ENCODE measurements at regions not wholly inside any gene's neighbourhood (a gene's known extent, or its start where the extent isn't known, plus 50 kb on each side); places are given as distances from the start of the nearest gene placed in this dataset.
"Not testable (repeated sequence)": the region's sequence is repeated elsewhere in the genome, so short reads cannot be mapped to it uniquely, and the experiment has no call there.

DNA sequence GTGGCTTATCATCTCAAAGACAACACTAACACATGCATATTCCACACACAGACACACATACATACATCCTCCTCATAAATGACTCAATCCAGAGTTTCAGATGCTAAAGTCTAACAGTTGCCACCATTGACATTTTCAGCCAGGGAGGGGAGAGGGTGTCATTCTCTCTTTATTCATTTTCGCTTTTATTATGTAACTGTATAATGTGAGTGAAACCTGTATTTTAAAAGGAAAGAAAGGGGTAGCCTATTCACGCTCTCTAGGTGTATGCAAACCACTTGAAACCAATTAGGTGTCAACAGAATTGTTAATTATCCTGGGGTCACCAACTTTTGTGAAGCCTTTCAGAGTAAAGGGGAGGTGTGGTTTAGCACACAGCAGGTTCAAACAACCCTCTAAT is 1282.9 kb downstream of the ROBO2 start:
- no peak for DNase-seq (ENCODE audit: low read depth)
- TF ChIP-seq, protein P1, sequence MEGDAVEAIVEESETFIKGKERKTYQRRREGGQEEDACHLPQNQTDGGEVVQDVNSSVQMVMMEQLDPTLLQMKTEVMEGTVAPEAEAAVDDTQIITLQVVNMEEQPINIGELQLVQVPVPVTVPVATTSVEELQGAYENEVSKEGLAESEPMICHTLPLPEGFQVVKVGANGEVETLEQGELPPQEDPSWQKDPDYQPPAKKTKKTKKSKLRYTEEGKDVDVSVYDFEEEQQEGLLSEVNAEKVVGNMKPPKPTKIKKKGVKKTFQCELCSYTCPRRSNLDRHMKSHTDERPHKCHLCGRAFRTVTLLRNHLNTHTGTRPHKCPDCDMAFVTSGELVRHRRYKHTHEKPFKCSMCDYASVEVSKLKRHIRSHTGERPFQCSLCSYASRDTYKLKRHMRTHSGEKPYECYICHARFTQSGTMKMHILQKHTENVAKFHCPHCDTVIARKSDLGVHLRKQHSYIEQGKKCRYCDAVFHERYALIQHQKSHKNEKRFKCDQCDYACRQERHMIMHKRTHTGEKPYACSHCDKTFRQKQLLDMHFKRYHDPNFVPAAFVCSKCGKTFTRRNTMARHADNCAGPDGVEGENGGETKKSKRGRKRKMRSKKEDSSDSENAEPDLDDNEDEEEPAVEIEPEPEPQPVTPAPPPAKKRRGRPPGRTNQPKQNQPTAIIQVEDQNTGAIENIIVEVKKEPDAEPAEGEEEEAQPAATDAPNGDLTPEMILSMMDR (IDR thresholded peaks at IDR 0.05; ENCODE audit: low read depth, low read length, missing control alignments): no peak

DNA sequence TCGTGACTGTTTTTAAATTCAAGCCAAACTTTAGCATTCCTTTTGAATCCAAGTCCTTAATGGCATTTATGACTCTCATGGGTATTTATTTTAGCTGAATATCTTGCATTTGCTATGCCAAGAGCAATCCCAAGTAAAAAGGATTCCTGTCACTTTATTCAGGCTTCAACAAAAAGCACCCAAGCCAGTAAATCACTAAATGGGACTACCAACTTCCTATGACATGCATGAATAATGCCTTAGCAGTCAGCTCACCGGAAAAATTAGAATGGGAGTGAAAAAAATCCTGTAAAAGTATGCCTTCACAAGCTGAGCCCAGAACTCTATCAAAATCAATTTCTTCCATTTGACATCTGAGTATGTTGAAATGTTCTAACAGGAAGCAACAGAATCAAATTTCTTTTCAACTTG is 1297.9 kb downstream of the ROBO2 start:
- no peak for DNase-seq (ENCODE audit: low read depth)
- no peak overlapping the region for H3K4me3 ChIP-seq (ENCODE audit: low read depth, low read length)
- TF ChIP-seq, protein P1 (IDR thresholded peaks at IDR 0.05; ENCODE audit: low read depth, low read length, missing control alignments): no peak

More for the DNA sequence above, 1282.9 kb downstream of the ROBO2 start:
- no peak overlapping the region for H3K4me3 ChIP-seq (ENCODE audit: low read depth, low read length)

DNA sequence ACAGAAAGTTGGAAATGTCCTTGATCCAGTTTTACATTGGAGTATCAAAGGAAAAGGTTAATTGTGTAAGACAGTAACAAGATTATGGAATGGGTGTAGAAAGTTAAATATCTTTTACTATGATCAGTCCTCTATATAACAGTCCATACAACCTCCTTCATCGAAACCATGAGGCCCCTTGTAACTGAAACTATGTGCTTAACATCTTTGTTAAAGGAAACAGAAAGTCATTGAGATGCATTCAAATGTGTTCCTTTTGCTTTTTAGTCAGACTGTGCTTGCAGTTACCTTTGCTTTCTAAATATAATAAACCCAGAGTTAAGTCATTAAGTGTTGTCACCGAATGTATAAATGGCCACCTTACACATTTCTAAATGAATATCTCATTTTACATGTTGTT is 1298.5 kb downstream of the ROBO2 start:
- TF ChIP-seq, protein P1 (IDR thresholded peaks at IDR 0.05; ENCODE audit: low read depth, low read length, missing control alignments): no peak
- no peak for DNase-seq (ENCODE audit: low read depth)
- no peak overlapping the region for H3K4me3 ChIP-seq (ENCODE audit: low read depth, low read length)

DNA sequence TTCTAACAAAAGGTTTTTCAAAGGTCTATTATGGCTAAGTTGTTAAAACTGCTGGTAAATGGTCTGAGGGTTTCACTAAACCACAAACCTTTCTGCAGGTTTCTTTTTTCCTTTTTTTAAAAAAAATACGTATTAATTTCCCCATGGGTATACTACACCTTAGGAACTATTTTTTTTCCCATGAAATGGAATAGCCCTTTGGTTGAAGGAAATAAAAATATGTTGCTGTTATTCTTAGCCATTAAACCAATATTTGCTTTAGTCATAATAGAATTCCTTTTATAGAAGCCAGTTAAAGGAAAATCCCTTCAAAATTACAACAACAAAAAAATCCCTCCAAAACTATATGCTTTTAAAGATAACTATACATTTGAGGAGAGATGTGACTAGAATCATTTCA is 1303.3 kb downstream of the ROBO2 start:
- H3K4me3 ChIP-seq (ENCODE audit: low read depth, low read length): no peak overlapping the region
- TF ChIP-seq, protein P1 (IDR thresholded peaks at IDR 0.05; ENCODE audit: low read depth, low read length, missing control alignments): no peak
- no peak for DNase-seq (ENCODE audit: low read depth)

DNA sequence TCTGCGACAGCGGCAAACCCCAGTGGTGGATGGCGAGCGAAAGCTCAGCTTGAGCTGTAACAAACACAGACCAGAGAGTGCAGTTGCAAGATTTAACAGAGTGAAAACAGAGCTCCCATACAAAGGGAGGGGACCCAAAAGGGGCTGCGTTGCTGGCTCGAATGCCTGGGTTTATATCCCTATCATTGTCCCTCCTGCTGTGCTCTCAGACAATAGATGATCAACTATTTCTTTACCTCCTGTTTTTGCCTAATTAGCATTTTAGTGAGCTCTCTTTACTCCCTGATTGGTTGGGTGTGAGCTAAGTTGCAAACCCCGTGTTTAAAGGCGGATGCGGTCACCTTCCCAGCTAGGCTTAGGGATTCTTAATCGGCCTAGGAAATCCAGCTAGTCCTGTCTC is 1304.4 kb downstream of the ROBO2 start:
- not testable (repeated sequence) for H3K4me3 ChIP-seq (ENCODE audit: low read depth, low read length); DNase-seq (ENCODE audit: low read depth)

DNA sequence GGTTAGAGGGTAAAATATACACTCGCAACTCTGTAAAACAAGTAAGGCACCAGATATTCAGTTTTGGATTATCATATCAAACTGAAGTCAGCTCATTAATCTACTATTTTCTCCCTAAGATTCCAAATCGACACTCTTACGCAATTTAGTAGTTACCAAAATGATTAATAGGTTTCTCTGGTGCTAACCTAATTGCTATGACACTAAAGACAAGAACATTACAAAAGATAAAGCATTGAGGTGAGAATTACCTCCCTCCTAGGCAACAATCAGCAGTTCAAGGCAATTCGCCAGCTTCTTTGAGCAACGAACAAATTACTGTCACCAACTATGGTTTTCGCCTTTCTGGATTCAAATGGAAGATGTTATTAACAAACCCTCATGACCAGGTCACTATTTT is 1305.0 kb downstream of the ROBO2 start:
- TF ChIP-seq, protein P1 (IDR thresholded peaks at IDR 0.05; ENCODE audit: low read depth, low read length, missing control alignments): no peak
- no peak for DNase-seq (ENCODE audit: low read depth)
- no peak overlapping the region for H3K4me3 ChIP-seq (ENCODE audit: low read depth, low read length)

DNA sequence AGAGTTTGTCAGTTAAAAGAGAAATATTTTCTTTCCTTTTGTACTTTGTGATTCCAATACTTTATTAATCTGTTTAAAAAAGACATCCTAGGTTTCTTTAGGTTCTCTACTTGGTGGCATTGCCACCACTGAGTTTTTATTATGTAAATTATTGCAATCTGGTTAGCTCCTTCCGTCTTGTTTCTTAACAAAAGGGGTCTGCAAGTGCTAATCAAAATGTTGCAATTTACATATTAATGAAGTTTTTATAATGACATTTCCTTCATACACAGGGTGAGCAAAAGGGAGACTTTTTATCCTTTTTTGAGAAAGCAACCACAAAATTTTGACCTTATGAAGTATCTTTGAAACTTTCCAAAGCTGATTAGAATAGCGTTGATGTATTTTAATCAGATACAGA is 1307.3 kb downstream of the ROBO2 start:
- TF ChIP-seq, protein P1 (IDR thresholded peaks at IDR 0.05; ENCODE audit: low read depth, low read length, missing control alignments): no peak
- no peak for DNase-seq (ENCODE audit: low read depth)
- H3K4me3 ChIP-seq (ENCODE audit: low read depth, low read length): no peak overlapping the region

DNA sequence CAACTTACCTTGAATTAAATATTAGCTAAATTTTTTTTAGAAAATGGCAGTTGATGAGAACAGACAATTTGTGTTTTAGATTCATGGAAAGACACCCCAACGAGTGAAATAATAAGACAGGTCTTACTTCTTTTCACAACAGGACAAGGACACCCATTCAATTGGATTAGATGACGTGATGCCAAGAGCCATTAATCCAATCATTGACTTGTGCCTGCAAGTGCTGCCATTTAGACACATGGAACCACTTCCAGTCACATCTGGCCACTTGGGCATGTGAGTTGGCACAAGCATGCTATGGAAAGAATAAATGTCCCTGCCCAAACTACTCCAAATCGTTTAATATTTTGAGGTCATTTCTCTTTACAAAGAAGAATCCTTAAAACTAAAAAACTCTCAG is 1308.8 kb downstream of the ROBO2 start:
- H3K4me3 ChIP-seq (ENCODE audit: low read depth, low read length): no peak overlapping the region
- DNase-seq (ENCODE audit: low read depth): no peak
- TF ChIP-seq, protein P1 (IDR thresholded peaks at IDR 0.05; ENCODE audit: low read depth, low read length, missing control alignments): no peak

All from GM12864 (cell line).